CMK (cell line): ENCODE measurements at regions not wholly inside any gene's neighbourhood (a gene's known extent, or its start where the extent isn't known, plus 50 kb on each side); places are given as distances from the start of the nearest gene placed in this dataset.

Source experiments
- DNase-seq: peaks from one replicate; pipeline ENCODE4 v3.0.0-alpha.2; 2010; ENCODE audit warnings: low read depth

DNA sequence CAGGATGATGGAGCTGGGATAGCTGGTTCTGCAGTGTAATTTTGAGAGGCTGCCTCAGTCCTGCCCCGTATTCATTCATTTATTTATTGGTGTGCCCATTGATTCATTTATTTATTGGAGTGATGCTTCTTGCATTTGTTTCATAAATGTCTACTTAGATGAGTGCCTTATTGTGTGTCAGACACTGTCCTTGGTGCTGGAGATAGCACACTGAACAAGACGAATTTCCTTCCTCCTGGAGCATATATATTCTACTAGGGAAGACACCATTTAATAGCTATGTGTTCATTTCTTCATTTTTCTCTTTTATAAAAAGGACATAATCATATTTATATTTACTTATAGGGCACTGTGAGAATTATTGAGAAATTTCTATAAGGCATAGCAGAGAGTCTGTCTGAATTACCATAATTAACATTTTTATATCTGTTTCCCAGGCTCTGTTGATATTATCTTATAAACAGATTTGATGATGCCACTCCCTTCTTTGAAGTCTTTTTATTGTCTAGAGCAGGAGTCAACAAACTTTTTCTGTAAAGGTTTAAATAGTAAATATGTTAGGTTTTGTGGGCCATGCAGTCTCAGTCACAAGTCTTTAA is 433.9 kb upstream of the ZNF608 start:
- no peak for DNase-seq

- no peak for DNase-seq
These were observed 434.7 kb upstream of the ZNF608 start for GRCh38 chr5:125181159-125181558.

DNA sequence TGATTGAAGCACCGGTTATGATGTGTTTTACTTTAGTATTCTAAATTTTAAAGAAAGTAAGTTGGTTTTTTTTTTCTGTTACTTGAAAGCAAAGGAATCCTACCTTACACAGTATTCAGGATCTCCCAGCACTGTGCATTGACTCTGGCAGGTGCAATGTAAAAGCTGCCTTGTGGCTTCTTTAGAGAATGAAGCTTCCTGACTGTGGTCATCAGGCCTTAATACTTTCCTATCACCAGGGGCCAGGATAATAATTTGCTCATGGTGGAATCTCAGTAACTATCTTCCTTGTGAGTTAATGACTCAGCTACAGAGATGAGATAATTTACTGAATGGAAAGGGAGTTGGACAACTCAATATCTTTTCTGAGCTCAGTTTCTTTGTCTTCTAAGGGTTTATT is 435.5 kb upstream of the ZNF608 start:
- no peak for DNase-seq

DNA sequence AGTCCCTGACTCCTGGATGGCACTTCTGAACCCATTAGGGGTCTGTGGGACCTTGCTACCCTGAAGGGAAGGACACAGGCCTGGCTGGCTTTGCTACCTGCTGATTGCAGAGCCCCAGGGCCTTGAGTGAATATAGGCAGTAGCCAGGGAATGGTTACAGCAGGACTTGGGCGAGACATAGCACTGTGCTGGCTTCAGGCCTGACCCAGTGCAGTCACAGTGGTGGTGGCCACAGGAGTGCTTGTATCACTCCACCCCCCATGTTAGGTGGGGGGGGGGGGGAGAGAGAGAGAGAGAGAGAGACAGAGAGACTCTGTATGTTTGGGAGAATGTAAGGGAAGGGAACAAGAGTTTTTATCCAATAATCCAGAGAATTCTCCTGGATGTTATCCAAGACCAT is 439.3 kb upstream of the ZNF608 start:
- no peak for DNase-seq

GRCh38 chr5:125186911-125187375 is 440.5 kb upstream of the ZNF608 start:
- no peak for DNase-seq

GRCh38 chr5:125189531-125189941 is 443.1 kb upstream of the ZNF608 start:
- no peak for DNase-seq

GRCh38 chr5:125190232-125191087 is 444.0 kb upstream of the ZNF608 start:
- DNase-seq: no peak

DNA sequence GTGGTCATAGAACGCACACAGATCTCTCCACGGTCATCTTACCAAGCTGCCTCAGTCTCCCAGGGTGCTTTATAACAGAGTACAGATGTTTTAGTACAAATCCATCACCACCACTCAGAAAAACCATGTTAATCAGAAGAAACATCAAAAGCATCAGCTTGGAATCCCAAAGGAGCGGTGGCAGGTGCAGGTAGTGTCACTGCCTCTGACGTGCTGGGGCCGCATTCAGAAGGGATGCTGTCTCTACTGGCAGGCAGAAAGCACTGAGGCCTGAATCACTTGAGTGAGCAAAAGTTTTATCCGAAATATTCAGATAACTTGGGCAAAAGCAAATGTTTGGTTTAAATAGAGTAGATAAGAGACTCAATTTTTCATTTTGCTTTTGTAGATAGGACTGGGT is 448.4 kb upstream of the ZNF608 start:
- DNase-seq: no peak

DNA sequence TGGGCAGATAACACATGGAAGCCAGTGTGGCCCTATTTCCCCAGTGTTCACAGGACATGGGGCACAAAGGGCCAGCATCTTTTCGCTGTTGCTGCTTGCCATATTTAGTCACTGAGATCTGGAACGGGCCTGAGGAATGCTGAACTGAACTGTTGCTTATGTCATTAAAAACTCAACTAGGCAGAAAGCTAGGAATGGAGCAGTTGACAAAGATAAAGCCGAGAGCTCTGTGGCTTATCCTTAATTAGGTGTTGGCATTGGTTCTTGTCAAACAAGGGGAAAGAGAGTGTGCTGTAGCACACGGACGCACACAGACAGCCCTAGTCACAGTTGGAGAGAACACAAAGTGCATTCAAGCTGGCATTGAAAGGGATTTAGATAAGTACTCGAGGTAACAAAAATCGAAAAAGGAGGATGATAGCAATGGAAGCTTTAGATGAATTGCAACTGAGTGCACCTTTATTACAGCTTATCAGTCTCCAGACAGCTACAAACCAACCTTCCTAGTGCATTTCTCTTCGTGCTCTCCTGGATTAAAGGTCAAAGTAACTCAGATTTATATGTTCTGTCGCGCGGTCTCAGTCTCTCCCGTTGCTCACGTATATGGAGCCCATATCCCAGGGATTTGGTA is 450.2 kb upstream of the ZNF608 start:
- DNase-seq: no peak

- no peak for DNase-seq
These were observed 450.9 kb upstream of the ZNF608 start for GRCh38 chr5:125197321-125197720.

- DNase-seq: no peak
These were observed 452.0 kb upstream of the ZNF608 start for GRCh38 chr5:125198270-125198974.

GRCh38 chr5:125199373-125199772 is 452.9 kb upstream of the ZNF608 start:
- DNase-seq: no peak

DNA sequence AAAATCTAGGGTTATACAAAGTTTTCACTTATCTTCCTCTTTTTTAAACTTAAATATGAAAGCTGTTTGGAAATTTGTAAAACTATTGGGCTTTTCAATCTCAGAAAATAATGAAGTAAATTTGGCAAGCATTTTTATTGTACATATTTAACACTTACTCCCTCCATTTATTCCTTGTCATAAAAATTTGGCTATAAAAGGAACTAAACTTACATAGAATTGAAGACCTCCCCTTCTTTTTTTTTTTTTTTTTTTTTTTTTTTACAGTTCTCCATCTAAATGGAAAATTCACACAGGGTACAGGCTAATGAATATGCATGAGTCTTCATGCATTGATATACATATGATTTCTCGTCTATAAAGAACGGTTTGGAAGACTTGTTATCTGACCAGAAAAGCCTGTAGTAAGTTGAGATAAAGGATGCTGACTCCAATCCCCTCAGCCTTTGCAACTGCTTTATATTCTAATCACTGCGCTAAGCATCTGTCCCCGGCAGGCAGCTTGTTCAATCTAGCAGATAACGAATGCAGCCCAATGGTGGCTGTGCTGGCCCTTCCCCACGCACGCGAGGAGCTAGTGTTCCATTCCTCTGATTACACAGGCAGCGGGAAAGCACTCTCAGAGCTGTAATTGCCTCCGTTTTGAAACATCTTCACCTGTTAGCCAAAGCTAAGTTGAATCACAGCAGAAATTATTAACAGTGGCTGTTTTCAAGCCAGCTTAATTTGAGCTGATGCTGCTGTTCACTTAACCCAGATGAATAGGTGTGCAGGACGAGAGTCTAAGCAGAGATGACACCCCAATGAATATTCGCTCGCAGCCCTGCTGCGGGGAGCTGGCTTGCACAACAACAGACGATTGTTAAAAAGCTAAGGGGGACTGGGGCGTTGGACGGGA is 453.8 kb upstream of the ZNF608 start:
- no peak for DNase-seq

- no peak for DNase-seq
These were observed 454.5 kb upstream of the ZNF608 start for GRCh38 chr5:125200866-125201373.

GRCh38 chr5:125201446-125202052 is 455.1 kb upstream of the ZNF608 start:
- no peak for DNase-seq

DNA sequence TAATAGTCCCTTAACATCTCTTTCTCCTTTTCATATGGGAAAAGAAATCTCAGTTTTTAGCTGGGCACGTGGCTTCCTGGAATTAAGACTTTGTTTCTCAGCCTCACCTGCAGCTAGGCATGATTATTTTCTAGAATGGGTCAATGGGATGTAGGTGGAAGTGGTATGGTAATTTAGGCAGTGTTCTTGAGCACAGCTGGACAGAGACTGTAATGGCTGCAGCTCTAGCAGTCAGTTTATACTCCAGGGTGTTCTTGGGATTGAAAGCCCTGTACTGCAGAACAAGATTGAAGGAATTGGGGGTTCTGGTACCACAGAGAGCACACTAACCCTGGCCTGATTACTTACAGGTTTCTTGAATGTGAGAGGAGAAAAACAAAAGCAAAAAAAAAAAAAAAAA is 455.9 kb upstream of the ZNF608 start:
- no peak for DNase-seq

DNA sequence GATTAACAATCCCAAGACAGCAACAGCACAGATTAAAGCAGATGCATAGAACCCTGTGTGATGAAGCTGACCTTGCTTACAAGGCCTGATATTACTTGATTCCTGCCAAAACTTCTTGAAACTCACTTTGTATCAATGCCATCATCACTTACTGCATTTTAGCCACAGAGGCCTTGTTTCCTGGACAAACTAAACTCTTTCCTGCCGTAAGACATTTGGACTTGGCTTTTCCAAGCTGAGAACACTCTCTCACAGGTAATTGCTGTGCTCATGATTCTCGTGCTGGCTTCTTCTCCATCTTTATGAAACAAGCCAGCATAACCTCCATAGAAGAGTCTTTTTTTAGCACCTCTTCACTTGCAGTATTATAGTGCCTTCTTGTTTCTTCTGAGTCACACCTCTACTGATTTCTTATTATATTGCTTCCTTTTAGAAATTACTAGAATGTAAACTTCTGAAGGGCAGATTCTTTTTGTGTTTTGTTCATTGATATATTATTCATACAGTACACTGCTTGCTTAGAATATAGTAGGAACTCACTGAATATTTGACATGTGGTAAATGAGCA is 456.5 kb upstream of the ZNF608 start:
- DNase-seq: no peak

DNA sequence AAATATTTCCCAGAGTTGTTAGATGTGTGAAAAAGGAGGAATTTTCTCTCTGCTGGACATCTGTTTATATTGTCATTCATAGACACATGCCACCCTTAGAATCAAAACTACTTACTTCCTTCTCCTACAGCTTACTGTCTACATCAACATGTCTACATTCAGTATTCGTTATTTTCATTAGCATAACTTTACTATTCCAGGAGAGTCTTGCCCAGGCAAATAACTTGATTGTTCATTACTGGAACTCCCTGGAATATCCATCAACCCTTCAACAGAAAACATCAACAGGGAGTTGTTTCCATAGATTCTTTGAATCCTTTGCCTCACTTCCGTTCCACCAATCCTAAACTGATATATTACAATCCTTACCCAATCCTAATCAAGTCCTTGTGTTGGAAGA is 457.5 kb upstream of the ZNF608 start:
- DNase-seq: no peak

GRCh38 chr5:125205601-125206225 is 459.3 kb upstream of the ZNF608 start:
- DNase-seq: no peak

- no peak for DNase-seq
These were observed 461.4 kb upstream of the ZNF608 start for GRCh38 chr5:125207856-125208255.
